PC-9 (cell line): ENCODE measurements at regions not wholly inside any gene's neighbourhood (a gene's known extent, or its start where the extent isn't known, plus 50 kb on each side); places are given as distances from the start of the nearest gene placed in this dataset.

Experiments used
- EZH2 ChIP-seq: fragments of 200-600 bp; sonication (generic); IDR thresholded peaks from 2 replicates; pipeline ENCODE4 v1.8.0; 2017; ENCODE audit warnings: antibody characterized with exemption, low read depth
- TF ChIP-seq, protein P1 (sequence below): fragments of 200-600 bp; sonication (generic); conservative IDR thresholded peaks from 2 replicates; pipeline ENCODE4 v1.6.1; 2017; ENCODE audit warnings: mixed run types, antibody characterized with exemption, mild to moderate bottlenecking, moderate library complexity

- TF ChIP-seq, protein P1, sequence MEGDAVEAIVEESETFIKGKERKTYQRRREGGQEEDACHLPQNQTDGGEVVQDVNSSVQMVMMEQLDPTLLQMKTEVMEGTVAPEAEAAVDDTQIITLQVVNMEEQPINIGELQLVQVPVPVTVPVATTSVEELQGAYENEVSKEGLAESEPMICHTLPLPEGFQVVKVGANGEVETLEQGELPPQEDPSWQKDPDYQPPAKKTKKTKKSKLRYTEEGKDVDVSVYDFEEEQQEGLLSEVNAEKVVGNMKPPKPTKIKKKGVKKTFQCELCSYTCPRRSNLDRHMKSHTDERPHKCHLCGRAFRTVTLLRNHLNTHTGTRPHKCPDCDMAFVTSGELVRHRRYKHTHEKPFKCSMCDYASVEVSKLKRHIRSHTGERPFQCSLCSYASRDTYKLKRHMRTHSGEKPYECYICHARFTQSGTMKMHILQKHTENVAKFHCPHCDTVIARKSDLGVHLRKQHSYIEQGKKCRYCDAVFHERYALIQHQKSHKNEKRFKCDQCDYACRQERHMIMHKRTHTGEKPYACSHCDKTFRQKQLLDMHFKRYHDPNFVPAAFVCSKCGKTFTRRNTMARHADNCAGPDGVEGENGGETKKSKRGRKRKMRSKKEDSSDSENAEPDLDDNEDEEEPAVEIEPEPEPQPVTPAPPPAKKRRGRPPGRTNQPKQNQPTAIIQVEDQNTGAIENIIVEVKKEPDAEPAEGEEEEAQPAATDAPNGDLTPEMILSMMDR: no peak
- TF ChIP-seq EZH2: no peak
Measured at GRCh38 chr20:20877079-20877478, 164.6 kb upstream of the RALGAPA2 start.
